ENCODE measurements at regions not wholly inside any gene's neighbourhood (a gene's known extent, or its start where the extent isn't known, plus 50 kb on each side); places are given as distances from the start of the nearest gene placed in this dataset.
"Not testable (repeated sequence)": the region's sequence is repeated elsewhere in the genome, so short reads cannot be mapped to it uniquely, and the experiment has no call there.

DNA sequence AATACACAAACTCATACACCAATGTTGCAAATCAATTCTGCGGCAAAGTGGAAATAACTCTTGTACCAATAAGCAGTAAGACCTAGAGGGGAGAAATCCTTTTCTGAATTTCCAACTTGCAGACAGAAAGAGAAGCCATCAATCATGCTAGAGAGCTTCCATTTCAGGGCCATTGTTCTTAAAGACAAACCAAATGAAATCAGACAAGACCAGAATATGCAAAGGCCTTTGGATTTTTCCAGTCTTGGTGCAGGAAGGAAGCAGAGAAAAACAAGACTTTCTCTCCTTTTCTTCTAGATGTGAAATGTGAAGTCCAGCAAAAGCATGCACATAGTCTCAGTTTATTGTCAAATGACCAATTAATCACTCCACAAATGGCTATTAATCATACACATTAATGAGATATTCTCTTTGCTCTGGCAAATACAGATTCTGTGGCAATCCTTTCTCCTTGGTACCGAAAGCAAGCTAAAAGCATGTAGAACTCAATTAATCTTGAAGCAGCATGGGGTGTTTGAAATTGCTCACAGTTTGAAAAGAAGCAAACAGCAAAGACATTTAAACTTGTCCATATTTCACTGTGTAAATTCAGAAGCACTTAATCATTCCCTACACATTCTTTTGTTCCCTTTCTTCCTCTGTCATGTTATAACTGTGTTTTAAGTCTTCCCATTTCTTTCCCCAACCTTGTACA is 466.1 kb downstream of the GPAT3 start:
- no peak for DNase-seq (ENCODE audit: low read depth)

DNA sequence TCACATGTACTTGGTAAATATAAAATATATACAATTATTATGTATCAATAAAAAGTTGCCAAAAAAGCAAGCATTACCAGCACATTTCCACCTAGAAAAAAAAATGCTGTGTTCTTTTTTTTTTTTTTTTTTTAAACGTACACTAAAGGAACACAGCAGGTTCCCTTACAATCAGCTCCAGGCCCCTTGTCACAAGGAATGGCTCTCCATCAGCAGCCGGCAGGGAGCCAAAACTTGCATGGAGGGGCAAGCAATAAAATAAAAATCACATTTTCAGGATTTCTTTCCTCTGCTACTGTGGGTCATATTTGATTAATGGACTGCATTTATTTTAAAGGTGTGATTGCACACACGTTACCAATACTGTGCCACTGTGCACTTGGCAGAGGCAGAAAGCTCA is 460.3 kb downstream of the GPAT3 start:
- no peak for DNase-seq (ENCODE audit: low read depth)

DNA sequence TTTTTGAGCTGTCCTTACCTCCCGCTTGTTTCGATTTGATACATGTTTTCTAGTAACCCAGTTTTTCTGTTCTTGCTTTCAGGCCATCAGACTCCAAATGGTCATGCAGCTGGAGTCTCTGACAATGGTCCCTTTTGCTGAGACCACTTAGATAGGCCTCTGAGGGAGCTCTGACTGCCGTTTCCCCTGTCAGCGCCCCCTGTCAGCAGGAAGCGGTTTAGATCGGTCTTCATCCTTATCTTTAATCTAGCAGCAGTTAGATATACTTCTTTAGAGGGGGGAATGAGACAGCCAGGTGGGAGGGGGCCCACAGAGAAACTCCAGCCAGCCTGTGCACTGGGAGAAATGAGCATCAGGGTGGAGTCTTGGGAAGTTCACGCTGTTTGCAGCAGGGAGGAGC is 457.9 kb downstream of the GPAT3 start:
- DNase-seq (ENCODE audit: low read depth): no peak

DNA sequence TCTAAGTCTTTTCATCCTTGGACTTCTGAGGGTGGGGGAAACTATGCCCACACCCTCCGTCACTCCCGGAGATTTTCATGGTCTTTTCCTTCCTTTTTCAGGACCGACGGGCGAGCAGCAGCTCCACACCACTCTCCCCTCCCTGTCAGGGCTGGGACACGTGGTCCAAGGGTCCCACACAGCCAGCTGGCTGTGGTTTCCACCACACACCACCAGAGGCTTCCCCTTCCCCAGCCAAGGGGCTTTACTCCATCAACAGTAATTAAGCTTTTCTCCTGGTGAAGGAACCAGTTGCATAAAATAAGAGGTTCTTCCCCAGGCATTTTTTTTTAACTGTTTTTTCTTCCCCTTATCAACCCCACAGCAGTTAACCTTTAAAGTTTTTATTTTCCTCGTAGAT is 453.9 kb downstream of the GPAT3 start:
- no peak for DNase-seq (ENCODE audit: low read depth)

DNA sequence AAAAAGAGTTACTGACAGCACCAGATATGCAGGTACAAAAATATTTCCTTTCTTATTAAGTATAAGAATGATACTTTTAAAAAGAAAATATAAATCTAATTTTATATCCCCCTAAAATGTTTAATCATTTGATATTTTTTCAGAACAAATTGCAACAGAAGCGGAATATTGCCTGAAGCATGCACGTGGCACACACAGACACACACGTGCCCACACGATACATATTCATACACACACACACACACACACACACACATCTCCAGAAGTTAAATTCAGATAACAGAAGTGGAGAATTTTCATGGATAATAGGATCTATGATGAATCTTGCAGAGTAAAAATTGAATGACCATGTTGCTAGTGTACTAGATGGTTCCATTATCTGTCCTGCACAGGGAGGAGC is 445.2 kb downstream of the GPAT3 start:
- DNase-seq (ENCODE audit: low read depth): no peak

DNA sequence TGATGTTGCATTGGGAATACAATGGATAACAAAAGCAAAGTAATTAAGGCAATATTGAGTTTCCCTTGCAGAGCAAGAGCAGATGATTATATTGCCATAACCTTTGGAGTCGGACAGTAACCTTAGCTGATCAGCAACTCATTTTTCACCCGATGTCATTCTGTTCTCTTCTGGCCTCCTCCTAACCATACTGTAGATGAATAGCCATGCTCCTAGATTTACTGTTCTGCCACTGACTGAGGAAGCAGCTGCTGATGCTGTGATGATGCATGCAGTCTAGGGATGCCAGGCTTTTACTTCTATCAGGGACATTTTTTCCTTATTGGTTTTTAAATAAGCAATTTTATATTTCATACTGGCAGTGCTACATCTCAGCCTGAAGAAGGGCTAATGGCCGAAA is 443.9 kb downstream of the GPAT3 start:
- no peak for DNase-seq (ENCODE audit: low read depth)

DNA sequence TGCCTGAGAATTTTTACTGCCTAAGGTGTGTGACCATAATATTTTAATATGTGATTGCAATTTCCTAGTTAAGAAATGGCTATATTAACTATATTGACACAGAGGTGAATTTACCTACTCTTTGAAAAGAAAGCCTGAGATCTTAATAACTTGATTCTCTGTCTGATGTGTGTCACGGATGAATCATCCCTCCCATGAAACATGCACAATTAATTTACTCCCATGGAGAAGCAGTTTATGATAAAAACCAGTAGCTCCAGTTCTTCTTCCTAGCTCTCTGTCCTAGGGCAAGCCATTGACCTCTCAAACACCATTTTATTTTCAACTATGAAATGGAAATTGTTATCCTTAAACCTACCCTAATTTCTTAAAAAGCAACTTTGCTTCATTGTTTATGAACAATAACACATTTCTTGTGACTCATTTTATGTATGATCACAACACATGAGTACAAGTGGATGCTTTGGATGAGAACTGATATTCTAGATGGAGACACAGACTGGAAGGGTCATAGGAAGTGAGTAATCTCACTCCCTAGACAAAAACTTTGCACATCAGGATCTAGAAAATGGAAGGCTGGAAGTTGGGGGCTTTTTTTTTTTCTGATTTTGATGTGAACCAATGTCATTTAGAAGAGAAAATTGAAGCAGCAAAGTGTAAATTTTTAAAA is 438.3 kb downstream of the GPAT3 start:
- peak; percentile 14 for DNase-seq (ENCODE audit: low read depth)

DNA sequence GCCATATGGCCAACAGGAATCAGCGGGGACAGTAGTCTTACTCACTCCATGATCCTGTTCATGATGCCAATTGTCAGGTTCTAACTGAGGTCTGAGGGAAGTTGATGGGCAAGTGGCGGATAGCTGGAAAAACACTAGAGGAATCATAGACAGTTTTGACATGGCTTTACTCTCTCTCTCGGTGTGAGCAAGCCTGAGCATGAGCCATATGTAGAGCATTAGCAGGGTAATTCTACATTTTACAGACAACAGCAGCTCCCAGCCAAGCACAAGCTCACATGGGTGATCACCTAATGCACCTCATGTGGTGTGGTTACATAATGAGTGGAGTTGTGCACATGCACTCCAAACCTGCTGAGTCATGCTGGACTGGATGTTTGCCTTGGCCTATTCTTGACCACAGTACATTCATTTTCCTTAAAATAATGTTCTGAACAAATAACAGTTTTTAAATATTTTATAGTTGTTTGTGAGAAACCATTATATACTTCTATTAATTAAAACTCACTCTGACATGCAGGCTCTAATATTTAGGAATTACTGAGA is 429.2 kb downstream of the GPAT3 start:
- DNase-seq (ENCODE audit: low read depth): no peak

DNA sequence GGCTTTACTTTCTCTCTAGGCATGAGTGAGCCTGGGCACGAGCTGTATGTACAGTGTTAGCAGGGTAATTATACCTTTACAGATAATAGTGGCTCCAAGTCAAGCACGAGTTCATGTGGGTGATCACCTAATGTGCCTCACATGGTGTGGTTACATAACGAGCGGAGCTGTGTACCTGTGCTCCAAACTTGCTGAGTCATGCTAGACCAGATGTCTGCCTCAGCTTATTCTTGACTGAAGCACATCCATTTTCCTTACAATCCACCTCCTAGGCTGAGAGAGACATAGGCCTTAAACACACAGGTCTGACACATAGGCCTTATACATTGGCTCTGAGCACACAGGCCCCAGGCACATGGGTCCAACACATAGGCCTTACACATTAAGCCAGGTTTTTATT is 426.6 kb downstream of the GPAT3 start:
- no peak for DNase-seq (ENCODE audit: low read depth)

DNA sequence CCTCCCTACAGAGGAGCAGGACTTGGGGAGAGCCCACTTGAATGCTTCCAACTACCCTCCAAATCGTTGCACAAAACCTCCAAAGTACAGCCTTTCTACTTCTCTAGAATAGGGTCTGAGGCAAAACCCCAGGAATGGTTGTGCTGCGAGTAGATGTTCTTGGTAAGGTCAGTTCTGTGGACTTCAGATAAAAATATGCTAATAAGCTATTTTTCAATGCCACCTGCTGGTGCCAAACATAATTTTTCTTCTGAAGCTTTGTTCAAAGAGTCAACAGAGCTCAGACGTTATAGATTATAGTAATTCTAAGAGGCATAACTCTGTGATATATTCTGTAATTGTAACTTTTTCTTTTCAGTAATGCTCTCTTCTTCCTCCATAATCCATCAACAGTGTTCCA is 425.7 kb downstream of the GPAT3 start:
- DNase-seq (ENCODE audit: low read depth): no peak

DNA sequence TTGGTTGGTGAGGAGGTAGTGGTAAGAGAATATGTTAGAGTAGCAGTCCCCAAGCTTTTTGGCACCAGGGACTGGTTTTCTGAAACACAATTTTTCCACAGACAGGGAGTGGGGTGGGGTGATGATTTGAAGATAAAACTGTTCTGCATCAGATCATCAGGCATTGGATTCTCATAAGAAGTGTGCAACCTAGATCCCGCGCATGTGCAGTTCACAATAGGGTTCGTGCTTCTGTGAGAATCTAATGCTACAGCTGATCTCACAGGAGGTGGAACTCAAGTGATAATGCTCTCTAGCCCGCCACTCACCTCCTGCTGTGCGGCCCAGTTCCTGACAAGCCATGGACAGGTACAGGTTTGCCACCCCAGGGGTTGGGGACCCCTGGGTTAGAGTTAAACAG is 423.3 kb downstream of the GPAT3 start:
- no peak for DNase-seq (ENCODE audit: low read depth)

DNA sequence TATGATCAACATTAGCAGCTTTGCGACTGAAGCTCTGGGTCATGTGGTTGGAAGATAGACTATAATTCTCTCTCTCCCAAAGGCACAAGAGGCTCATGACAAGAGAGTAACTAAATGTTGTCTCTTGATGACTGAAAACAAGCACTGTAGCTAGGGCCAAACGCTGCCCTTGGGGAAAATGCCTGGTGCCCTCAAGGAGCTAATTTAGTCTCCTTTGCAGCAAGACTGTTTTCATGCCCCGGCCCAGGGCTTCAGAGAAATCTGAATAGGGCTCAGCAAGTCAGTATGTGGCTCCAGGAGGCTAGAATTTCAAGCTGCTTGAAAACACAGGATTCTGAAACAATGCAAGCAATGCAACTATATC is 411.9 kb downstream of the GPAT3 start:
- no peak for DNase-seq (ENCODE audit: low read depth)

DNA sequence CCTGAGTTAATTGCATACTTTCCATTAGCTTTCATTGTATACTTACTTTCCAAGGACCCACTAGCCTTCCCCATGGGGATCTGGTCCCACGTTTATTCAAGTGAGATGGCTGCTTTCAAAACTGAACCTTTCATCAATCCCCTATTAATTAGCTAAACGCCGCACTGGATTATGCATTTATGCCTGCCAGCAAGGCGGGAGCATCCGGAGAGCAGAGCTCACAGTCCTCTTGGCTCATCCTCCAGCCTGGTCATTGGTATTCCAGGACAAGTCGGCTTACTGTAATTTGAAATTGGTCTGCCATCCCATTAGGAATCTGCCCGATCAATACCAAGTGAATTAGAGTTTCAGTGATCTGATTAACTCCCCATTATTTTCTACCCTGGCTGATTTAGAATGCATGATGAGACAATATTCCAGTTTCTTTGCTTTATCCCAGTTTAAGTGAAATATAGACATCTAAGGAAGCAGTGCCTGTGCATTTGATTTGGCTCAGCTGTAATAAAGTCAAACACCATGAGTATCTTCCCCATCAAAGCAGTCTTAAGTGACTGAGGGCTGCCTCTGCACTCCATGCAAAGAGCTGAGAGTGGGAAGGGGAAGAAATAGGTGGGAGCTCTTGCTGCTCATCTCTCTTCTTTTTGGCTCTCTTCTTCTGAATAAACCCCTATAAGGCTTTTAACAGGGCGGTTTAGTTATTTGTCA is 411.4 kb downstream of the GPAT3 start:
- DNase-seq (ENCODE audit: low read depth): no peak

DNA sequence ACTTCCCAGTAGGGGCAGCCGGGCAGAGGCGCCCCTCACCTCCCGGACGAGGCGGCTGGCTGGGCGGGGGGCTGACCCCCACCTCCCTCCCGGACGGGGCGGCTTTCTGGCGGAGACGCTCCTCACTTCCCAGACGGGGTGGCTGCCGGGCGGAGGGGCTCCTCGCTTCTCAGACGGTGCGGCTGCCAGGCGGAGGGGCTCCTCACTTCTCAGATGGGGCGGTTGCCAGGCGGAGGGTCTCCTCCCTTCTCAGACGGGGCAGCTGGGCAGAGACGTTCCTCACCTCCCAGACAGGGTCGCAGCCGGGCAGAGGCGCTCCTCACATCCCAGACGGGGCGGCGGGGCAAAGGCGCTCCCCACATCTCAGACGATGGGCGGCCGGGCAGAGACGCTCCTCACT is 407.8 kb downstream of the GPAT3 start:
- not testable (repeated sequence) for DNase-seq (ENCODE audit: low read depth)

DNA sequence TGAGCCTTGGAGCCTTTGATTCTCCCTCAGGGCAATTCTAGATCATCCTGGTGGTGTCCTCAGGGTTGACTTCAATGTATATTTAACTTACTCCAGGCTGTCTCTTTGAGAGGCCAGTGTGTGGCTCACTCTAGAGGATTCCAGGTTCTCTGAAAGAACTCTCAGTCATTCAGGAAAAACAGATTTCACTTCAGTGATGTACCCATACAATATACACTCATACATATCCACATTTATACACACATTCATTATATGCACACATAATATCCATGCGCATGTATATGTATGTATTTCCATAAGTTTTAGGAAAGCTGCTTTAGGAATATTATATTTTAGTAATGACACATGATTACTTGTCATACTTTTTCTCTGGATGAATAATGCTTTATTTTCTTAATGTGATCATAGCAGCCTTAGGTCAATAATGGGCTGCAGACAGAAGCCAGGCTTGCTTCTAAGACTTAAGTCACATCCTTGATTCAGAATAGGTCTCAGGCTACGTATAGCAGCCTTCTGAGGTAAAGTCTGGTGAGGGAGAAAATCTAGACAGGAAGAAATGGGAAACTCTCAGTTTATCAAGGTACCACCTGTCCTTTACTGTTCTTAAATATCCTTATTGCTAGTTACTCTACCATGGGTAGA is 397.0 kb downstream of the GPAT3 start:
- DNase-seq (ENCODE audit: low read depth): no peak

DNA sequence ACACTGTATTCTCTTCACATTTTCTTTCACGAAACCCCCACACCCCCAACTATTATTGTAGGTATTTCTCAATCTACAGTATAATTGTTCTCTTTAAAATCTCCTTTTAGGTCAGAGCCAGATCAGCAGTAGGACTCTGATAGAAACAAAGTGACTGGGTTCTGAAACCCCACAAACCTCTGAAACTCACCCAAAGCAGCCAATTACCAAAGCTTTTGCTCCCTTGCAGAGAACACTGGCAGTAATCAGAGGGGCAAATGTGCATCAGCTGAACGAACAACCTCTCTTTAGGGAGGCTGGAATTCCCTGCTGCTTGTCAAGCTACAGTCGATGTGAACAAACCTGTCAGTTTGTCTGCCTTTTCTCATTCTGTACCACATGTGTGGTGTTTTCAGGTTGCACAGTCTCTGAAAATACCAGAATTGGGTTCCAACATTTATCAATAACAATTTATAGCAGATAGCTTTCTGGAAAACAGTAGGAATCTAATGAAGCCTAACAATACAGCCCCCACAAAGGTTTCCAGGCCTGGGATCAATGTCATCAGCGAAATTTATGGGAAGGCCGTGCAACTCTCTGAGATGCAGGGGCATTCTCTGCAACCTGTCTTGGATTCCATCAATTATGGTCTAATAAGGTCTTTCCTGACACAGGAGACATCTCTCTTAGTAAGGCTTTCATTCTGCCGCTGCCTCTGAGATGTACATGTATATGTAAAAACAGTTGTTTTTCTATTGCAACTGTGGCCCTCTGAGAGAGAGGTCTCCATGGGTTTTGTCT is 395.9 kb downstream of the GPAT3 start:
- no peak for DNase-seq (ENCODE audit: low read depth)

DNA sequence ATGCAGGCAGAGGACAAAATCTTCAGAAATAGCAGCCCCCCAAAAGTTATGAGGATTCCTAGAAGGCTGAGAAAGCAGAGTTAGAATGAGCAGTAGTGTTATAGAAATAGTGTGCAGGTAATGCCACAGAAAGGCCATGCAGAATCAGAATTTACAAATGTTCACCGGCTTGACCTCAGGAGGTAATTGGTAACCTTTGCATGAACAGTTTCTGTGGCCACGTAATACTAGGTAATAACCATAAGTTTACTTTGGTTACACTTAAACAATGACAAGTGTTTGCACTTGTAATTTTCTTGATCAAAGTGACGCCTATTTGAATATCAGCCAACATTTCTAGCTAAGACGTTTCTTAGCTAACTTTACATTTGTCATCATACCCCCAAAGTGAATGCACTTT is 393.6 kb downstream of the GPAT3 start:
- DNase-seq (ENCODE audit: low read depth): no peak

DNA sequence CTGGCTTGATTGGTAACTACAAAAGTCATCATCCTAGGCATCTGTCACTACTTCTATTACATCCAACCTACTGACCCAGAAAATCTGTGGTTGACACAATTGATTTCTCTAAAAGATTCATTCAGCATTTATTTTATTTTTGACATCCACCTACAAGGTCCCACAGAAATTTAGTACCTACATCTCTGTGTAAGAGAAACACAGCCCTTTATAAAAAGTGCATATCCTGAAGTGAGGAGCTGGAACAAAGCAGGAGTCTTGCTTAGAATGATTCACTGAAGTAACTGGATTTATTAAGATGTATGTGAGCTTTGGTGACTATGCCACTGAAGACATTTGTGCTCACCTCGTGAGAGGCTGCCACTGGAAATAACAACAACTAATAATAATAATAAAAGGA is 391.0 kb downstream of the GPAT3 start:
- DNase-seq (ENCODE audit: low read depth): no peak

DNA sequence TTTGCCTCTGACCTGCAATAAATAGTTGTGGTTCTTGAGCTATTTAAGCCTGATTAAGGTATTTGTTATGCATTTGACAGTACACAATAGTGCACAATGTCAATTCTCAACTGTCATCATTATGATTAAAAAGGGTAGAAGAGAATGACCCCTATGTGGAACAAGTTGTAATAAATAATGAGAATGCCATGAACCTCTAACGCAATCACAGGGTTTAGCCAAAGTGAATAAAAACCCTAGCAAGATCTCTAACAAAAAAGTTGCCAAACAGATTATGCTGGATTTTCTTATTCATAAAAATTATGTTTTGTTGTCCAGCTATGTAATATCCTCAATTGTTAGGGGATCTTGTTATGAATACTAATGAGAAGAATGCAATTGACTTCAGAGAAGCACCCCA is 387.4 kb downstream of the GPAT3 start:
- DNase-seq (ENCODE audit: low read depth): no peak

DNA sequence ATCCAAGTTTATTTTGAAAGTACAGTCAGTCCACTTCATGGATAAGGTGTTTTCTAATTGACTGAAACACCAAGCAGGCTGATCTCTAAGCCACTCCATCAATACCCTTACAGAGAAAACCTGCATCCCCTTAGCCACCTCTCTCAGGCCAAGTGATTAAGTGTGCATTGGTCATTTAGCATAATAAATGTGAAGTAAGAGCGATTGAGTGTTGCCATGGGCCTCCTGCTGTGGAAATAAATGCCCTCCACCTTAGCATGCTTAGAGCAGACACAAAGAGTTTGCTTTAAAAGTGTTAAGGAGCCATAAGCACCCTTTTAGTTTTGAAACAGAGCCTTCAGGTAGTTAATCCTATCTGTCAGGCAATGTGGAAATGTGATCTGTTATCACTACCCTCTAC is 386.5 kb downstream of the GPAT3 start:
- no peak for DNase-seq (ENCODE audit: low read depth)

DNA sequence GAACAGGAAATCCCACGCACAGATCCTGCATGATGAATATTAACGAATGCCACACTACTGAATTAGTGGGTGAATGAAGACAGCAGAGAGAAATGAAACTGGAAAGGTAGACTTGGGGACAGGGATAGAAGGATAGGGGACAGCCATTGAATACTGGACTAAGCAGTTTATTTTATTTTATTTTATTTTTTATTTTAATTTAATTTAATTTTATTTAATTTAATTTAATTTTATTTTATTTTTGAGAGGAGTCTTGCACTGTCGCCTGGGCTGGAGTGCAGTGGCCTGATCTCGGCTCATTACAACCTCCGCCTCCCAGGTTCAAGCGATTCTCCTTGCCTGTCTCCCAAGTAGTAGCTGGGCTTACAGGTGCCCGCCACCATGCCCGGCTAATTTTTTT is 385.2 kb downstream of the GPAT3 start:
- DNase-seq (ENCODE audit: low read depth): no peak

DNA sequence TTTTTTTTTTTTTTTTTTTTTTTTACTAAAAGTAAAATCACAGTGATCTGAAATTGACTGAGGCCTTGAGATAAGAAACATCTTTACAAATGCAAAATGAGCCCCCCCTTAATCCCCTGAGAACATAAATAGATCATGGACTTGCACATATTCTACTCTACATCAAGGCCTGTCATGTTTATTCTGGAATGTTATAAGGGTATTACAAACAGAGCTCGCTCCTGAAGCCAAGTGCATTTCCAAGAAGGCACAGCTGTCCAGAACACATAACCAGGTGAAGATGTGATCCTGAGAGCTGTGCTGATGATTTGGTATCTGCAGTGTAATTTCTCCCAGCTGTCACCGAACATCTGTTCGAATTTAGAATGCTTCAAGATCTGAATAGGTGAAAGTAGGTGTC is 384.5 kb downstream of the GPAT3 start:
- no peak for DNase-seq (ENCODE audit: low read depth)

Data from HS-5 (cell line).